GM06990 (cell line): ENCODE measurements at regions not wholly inside any gene's neighbourhood (a gene's known extent, or its start where the extent isn't known, plus 50 kb on each side); places are given as distances from the start of the nearest gene placed in this dataset.

ENCODE experiments used
- DNase-seq: peaks from one replicate; pipeline ENCODE4 v3.0.0-alpha.2; 2011; ENCODE audit not compliant: insufficient read length; ENCODE audit errors: extremely low read depth
- H3K27me3 ChIP-seq: replicated peaks from 2 replicates; pipeline ENCODE4 v1.6.0; 2011; ENCODE audit warnings: low read length; ENCODE audit not compliant: control insufficient read depth, insufficient read depth
- H3K36me3 ChIP-seq: 2 replicates; pipeline ENCODE4 v1.5.1; 2011; ENCODE audit warnings: low read length; ENCODE audit not compliant: control insufficient read depth, insufficient read depth
- H3K4me3 ChIP-seq: replicated peaks from 2 replicates; pipeline ENCODE4 v1.5.1; 2011; ENCODE audit warnings: low read depth, mild to moderate bottlenecking, control low read depth, low read length
- TF ChIP-seq, protein P1 (sequence below): IDR thresholded peaks from 2 replicates; pipeline ENCODE4 v1.5.1; 2011; ENCODE audit warnings: low read length, control low read depth, mild to moderate bottlenecking, inconsistent platforms; ENCODE audit not compliant: insufficient read depth, poor library complexity, severe bottlenecking

DNA sequence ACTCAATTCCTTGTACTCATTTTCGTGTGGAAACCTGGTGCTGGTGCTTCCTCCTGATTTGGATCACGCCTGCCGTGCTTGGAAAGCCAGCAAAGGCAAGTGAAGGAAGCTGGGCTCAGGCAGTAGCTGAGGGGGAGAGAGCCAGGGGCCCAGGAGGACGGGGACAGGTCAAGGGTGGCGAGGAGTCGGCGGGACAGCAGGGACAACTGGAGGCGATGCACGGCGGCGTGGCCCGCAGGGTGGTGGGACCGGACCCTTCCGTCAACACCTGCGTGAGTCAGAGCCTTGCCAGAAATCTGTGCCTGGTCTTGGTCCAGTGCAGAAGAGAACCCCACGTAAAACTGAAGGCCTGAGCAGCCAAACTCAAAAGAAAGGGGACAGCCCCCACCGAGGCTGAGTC, 309.7 kb upstream of the SHH start:
- no peaks in the 10 kb centered on the region for H3K27me3 ChIP-seq
- TF ChIP-seq, protein P1, sequence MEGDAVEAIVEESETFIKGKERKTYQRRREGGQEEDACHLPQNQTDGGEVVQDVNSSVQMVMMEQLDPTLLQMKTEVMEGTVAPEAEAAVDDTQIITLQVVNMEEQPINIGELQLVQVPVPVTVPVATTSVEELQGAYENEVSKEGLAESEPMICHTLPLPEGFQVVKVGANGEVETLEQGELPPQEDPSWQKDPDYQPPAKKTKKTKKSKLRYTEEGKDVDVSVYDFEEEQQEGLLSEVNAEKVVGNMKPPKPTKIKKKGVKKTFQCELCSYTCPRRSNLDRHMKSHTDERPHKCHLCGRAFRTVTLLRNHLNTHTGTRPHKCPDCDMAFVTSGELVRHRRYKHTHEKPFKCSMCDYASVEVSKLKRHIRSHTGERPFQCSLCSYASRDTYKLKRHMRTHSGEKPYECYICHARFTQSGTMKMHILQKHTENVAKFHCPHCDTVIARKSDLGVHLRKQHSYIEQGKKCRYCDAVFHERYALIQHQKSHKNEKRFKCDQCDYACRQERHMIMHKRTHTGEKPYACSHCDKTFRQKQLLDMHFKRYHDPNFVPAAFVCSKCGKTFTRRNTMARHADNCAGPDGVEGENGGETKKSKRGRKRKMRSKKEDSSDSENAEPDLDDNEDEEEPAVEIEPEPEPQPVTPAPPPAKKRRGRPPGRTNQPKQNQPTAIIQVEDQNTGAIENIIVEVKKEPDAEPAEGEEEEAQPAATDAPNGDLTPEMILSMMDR, result no peak
- no peaks in the 10 kb centered on the region for H3K36me3 ChIP-seq
- no peak for DNase-seq
- no peak overlapping the region for H3K4me3 ChIP-seq

DNA sequence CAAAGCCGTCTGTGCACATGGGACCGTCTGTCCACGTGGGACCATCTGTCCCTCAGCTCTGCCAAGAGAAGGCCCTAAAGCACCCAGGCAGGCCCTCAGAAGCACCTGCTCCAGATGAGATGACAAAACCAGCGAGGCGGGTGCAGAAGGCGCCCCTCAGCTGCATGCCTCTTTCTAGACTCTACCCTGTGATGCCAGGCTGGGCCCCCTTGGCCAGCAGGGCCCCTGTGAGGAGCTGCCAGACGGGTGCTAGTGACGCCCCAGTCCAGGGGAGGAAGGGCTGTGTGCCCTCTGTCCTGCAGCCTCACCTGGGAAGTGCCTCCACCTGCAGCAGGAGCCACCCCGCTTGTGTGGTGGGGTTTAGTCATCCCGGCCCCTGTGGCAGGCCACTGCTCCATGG, 309.2 kb upstream of the SHH start:
- no peak overlapping the region for H3K4me3 ChIP-seq
- no peaks in the 10 kb centered on the region for H3K27me3 ChIP-seq
- H3K36me3 ChIP-seq, result no peaks in the 10 kb centered on the region
- no peak for DNase-seq
- TF ChIP-seq, protein P1, result no peak

DNA sequence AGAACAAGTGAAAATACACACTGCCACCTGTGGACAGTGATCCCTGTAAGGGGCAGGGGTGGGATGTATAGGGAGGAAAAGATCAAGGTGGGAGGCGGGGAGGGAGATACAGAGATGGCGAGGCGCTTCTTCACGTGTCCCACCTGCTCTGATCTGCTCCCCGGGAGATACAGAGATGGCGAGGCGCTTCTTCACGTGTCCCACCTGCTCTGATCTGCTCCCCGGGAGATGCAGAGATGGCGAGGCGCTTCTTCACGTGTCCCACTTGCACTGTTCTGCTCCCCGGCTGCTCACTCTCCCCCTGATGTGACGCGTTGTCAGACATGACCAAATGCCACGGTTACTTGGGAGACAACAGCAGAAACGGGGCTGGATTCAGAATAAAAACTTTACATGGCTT, 308.3 kb upstream of the SHH start:
- Histone ChIP-seq H3K36me3 (no peaks in the 10 kb centered on the region), H3K27me3 (no peaks in the 10 kb centered on the region), H3K4me3 (no peak overlapping the region)
- TF ChIP-seq, protein P1, result no peak
- DNase-seq, result no peak

DNA sequence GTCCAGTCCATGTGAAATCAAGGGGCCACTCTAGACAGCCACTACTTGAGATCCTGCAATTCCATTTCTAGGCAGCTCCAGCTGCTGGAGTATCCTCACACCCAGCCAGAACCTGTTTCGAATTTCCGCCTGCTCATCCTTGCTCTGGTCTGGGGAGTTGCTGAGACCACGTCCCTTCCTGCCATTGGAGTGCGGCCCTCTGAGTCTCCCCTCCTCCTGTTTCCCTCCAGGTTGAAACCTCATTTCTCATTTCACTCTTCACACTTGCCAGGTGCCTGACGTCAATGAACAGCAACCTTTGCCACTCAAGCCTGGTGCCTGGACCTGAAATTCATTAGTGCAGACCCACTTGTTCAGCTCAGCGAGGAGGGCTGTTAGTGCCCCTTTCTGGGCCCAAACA, 307.5 kb upstream of the SHH start:
- H3K27me3 ChIP-seq, result no peaks in the 10 kb centered on the region
- H3K36me3 ChIP-seq, result no peaks in the 10 kb centered on the region
- no peak for DNase-seq
- TF ChIP-seq, protein P1, result no peak
- no peak overlapping the region for H3K4me3 ChIP-seq

DNA sequence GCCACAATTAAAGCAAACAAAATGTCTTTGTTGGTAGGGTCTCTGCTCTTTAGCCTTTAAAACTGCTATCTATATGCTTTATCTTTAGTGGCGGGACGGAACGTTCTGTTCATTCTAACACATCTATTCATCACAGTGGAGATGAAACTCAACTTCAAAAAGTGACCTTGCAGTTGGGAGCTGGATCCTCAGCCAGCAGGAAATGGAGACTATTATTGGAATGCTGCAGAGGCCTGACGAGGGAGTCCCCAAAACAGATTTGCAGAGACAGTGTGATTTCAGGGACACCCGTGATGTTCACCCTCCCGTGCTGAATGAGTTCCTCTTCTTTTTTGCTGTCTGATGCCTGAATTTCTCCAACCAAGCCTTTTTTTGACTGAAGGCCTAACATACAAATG, 306.0 kb upstream of the SHH start:
- TF ChIP-seq, protein P1, result no peak
- Histone ChIP-seq H3K4me3 (no peak overlapping the region), H3K36me3 (no peaks in the 10 kb centered on the region), H3K27me3 (no peaks in the 10 kb centered on the region)
- no peak for DNase-seq

DNA sequence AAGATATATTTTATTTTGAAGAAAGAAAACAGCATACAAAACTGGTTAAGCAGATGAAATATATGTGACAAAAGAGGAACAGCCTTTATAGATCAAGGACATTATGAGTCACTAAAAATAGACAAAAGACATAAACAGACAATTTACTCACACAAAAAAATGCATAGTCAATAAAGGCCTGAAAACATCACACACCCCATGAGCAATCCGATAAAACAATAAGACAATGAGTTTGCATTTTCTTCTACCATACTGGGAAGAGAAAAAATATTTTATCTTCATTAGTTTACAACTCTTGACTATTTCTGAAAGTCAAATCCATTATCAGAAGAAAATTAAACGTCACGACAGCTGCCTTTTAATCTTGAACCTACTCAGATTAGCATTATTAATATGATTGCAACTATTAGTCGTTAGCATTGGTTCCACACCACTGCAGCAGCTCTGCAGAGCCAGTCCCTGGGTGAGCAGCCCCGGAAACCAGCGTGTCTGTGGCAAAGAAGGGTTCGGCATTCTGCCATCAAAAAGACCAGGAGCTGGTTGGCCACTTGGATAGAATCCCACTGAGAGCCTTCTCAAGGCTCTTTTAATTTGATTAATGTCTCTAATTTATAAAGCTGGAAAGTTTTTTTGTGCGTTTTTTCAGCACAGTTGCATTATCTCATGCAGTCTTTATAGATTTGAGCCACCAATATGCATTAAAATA, 305.4 kb upstream of the SHH start:
- Histone ChIP-seq H3K27me3 (no peaks in the 10 kb centered on the region), H3K36me3 (no peaks in the 10 kb centered on the region), H3K4me3 (no peak overlapping the region)
- no peak for DNase-seq
- TF ChIP-seq, protein P1, result no peak
